AG04449 (cell line): ENCODE measurements at regions not wholly inside any gene's neighbourhood (a gene's known extent, or its start where the extent isn't known, plus 50 kb on each side); places are given as distances from the start of the nearest gene placed in this dataset.

Experiments
- CTCF ChIA-PET: fragments of 350-600 bp; formaldehyde crosslinking; extraction: SDS; loops from one replicate; lab custom pipeline; 2021; ENCODE audit warnings: antibody characterized with exemption; lab: Yijun Ruan, JAX
- POLR2A ChIA-PET: fragments of 400-600, 350-600 bp; formaldehyde crosslinking; extraction: SDS; loops from one replicate; lab custom pipeline; 2020; ENCODE audit warnings: antibody characterized with exemption, inconsistent platforms; lab: Yijun Ruan, JAX
- DNase-seq: peaks from one replicate; pipeline ENCODE4 v3.0.0-alpha.2; 2010; ENCODE audit warnings: low read depth, low spot score
- H3K4me3 ChIP-seq: 2 replicates; pipeline ENCODE4 v1.5.1; 2011; ENCODE audit warnings: low read depth, mild to moderate bottlenecking, control low read depth, low read length
- TF ChIP-seq, protein P1 (sequence below): IDR thresholded peaks from one replicate; pipeline ENCODE4 v1.5.1; 2011; ENCODE audit warnings: mild to moderate bottlenecking, moderate library complexity, low read length, control low read depth, inconsistent platforms; ENCODE audit not compliant: insufficient read depth; ENCODE audit errors: missing control alignments

DNA sequence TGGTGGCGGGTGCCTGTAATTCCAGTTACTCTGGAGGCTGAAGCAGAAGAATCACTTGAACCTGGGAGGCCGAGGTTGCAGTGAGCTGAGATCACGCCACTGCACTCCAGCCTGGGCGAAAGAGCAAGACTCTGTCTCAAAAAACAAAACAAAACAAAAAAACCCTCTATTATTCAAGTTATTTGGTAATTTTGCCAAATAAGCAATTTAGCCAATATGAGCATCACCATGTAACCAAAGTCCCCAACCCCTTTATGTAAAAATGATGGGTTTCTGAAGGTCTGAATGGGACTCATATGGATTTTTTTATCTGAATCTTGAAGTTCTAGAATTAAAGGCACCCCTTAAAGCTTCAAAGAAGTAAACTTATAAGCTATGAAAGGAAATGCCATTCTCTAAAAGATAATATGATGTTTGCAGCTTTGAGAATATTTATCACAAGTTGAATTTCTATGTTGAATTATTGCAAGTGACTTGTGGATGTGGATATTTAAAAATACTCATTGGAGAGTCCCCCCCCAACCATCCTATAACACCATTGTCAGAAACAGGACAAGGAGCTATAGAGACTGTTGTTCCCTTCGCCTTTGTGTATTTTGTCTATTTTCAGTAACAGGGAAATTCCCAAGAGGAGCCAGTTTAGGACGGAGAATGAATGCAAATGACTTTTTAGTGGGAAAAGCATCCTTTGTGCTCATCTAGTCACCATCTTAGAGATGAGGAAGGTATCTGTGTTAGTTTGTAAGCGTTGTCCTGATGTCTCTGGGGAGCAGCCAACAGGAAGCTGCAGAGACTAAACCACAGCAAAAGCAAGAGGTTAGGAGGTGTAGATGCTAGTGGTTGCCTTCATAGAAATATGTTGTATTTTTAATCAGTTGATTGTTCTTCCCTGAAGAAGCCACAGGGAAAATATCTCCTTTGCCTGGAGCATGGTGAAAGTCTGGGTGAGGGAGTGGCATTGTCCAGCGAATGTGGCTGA is 68.3 kb downstream of the TET3 start:
- ChIA-PET POLR2A (no interaction called here), CTCF (interaction anchor here (1.1 to 1.3 kb wide), 2 partner anchors 11 to 15 kb away, joined by 3 read pairs; no protein-coding TSS in a partner anchor)
- H3K4me3 ChIP-seq = no peak overlapping the region
- TF ChIP-seq, protein P1, sequence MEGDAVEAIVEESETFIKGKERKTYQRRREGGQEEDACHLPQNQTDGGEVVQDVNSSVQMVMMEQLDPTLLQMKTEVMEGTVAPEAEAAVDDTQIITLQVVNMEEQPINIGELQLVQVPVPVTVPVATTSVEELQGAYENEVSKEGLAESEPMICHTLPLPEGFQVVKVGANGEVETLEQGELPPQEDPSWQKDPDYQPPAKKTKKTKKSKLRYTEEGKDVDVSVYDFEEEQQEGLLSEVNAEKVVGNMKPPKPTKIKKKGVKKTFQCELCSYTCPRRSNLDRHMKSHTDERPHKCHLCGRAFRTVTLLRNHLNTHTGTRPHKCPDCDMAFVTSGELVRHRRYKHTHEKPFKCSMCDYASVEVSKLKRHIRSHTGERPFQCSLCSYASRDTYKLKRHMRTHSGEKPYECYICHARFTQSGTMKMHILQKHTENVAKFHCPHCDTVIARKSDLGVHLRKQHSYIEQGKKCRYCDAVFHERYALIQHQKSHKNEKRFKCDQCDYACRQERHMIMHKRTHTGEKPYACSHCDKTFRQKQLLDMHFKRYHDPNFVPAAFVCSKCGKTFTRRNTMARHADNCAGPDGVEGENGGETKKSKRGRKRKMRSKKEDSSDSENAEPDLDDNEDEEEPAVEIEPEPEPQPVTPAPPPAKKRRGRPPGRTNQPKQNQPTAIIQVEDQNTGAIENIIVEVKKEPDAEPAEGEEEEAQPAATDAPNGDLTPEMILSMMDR = no peak
- no peak for DNase-seq

DNA sequence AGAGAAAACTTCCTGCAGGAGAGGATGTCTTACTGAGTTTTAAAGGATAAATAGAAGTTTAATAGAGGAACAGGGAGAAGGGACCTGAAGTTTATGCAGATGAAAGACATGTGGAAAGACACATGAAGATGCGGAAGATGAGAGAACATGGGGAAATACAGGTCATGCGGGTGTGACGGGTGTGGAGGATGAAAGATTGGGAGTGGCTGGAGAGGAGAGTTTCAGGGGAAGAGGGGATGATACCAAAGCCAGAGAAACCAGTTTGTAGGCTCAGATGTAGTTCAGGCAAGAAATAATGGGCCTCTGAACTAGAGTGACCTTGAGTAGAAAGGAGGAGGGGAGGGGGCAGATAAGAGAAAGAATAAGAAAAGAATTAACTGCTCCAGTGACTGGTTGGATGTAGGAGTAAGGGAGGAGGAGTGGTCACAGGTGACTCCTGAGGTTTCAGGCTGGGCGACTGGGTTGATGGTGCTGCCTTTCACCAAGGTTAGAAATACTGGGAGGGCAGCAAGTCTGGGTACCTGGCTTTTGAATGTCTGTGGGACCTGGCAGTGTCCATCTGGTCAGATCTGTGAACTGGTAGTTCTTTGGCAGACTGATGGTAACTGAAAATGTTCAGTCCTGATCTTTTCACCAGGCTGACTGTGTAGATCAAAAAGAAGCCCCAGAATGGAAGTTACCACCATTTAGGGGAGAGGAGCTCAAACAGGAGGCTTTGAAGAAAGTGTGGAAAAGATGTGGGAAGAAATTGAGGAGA is 69.4 kb downstream of the TET3 start:
- ChIA-PET POLR2A (no interaction called here), CTCF (no interaction called here)

DNA sequence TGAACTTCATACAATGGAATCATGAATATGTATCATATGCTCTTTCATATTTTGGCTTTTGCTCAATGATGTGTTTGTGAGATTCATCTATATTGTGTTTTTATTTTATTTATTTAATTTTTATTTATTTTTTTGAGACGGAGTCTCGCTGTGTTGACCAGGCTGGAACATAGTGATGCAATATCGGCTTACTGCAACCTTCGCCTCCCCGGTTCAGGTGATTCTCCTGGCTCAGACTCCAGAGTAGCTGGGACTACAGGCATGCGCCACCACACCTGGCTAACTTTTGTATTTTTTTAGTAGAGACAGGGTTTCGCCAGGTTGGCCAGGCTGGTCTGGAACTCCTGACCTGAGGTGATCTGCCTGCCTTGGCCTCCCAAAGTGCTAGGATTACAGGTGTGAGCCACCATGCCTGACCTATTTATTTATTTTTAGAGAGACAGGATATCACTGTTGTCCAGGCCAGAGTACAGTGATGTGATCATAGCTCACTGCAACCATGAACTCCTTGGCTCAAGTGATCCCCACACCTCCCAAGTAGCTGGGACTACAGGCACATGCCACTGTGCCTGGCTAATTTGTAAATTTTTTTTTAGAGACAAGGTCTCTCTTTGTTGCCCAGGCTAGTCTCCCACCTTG is 74.5 kb downstream of the TET3 start:
- no peak overlapping the region for H3K4me3 ChIP-seq
- TF ChIP-seq, protein P1 = no peak
- DNase-seq = no peak
- POLR2A ChIA-PET = no interaction called here
- CTCF ChIA-PET = interaction anchor here (1.2 kb wide), 1 partner anchor 11 kb away, joined by 3 read pairs; no protein-coding TSS in a partner anchor

More for the DNA sequence above, 69.4 kb downstream of the TET3 start:
- DNase-seq = no peak
- no peak overlapping the region for H3K4me3 ChIP-seq
- TF ChIP-seq, protein P1 = no peak

DNA sequence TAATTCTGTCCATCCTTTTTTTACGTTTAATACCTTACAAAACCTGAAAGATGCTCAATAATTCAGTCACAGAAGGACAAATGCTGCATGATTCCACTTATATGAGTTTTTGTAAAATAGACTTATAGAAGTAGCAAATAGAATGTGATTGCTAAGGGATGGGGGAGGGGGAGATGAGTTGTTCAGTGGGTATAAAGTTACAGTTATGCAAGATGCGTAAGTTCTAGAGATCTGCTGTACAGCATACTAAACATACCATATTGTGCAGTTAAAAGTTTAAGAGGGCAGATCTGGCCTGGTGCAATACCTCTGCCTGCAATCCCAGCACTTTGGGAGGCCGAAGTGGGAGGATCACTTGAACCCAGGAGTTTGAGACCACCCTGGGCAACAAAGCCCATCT is 78.8 kb downstream of the TET3 start:
- ChIA-PET POLR2A (no interaction called here), CTCF (interaction anchor here (0.7 kb wide), 1 partner anchor 404 kb away, joined by 3 read pairs; no protein-coding TSS in a partner anchor)
- no peak overlapping the region for H3K4me3 ChIP-seq
- DNase-seq = peak; percentile 10
- TF ChIP-seq, protein P1 = no peak

DNA sequence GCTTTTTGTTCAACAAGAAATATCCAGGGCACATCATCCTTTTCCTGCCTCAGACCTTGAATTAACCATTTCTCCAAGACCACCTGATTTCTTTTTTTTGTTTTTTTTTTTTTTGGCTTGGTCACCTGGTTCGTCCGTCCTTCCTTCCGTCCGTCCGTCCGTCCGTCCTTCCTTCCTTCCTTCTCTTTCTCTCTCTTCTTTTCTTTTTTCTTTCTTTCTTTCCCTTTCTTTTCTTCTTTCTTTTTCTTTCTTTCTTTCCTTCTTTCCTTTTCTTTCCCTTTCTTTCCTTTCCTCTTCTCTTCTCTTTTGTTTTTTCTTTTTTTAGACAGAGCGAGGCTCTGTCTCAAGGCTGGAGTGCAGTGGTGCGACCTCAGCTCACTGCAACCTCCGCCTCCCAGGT is 80.7 kb downstream of the TET3 start:
- TF ChIP-seq, protein P1 = no peak
- DNase-seq = no peak
- POLR2A ChIA-PET = no interaction called here
- CTCF ChIA-PET = interaction anchor here (0.6 to 1.4 kb wide), 3 partner anchors 9 to 237 kb away, joined by 3 to 4 read pairs (median 4); partner anchors contain the start of gene STAMBP
- H3K4me3 ChIP-seq = no peak overlapping the region
